Hematopoietic multipotent progenitor cell treated with erythropoietin and hydrocortisone succinate and interleukin-3 and kit ligand, for 4 days (in vitro differentiated cells): ENCODE measurements at regions not wholly inside any gene's neighbourhood (a gene's known extent, or its start where the extent isn't known, plus 50 kb on each side); places are given as distances from the start of the nearest gene placed in this dataset.
A peak's percentile ranks its signal among the peaks of the same experiment; 100 is the strongest.
"Not testable (repeated sequence)": the region's sequence is repeated elsewhere in the genome, so short reads cannot be mapped to it uniquely, and the experiment has no call there.

ENCODE experiments used
- DNase-seq: peaks from one replicate; pipeline ENCODE4 v3.0.0-alpha.2; 2015

GRCh38 chr4:123649645-123650391 is 253.2 kb downstream of the SPRY1 start:
- no peak for DNase-seq

DNA sequence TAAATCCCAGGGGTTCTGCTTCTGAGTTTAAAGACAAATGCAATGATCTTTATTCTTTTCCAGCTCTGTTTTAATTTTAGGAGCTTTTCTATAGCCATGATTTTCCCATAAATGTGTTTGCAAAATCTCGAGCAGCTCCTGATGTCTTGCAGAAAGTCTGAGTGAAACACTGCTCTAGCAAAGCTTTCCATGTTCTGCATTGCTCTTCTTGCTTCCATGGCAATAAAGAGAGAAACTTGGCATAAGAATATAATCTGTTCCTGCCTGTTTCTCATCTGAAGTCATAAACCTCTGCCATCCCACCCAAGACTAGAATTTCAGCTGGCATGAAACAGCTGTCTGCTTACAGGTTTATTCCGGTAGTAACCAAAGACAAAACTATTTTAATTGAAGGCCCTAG is 254.5 kb downstream of the SPRY1 start:
- DNase-seq, result no peak

DNA sequence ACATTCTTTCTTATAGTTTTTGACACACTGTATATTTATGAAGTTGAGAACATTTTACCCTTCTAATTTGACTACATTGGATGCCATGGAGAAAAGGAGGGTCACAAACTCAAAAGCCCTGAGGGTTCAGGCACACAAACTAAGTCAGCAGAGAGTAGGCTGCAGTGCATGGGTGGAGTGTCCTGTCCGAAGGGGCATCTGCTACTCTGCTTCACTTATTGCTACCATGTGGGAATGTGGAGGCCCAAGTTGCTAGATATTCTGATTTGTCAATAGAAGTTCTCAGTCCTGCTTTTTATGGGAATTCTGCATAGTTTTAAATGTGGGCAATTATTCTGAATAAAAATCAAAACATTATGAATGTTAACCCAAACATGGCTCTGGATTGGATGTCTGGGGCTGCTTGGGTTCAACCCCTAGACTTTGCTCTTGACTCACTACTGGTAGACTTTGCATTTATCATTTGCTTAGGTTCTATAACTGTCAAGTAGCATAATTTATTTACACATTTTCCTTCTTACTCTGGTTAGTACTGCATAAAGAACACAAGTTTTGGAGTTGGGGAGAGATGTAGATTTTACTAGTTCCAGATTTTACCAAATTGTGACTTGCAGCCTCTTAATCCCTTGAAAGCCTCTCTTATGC is 255.1 kb downstream of the SPRY1 start:
- no peak for DNase-seq

GRCh38 chr4:123652476-123652875 is 255.9 kb downstream of the SPRY1 start:
- DNase-seq, result no peak

DNA sequence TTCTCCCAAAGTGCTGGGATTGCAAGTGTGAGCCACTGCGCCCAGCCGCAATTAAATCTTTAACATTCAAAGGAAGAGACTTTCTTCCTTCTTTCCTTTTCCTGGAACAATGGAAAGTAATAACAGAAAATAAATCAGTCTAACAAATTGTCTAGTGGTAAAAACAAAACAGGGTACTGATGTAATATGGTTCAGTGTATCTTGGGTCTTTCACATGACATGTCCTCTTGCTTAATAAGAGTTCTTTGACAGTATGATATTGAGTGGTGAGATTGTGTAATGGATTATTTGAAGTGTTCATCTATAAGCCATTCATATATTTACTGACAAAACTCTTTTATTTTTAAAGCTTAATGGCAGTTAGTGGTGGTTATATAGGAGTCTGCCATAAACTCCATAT is 256.6 kb downstream of the SPRY1 start:
- no peak for DNase-seq

DNA sequence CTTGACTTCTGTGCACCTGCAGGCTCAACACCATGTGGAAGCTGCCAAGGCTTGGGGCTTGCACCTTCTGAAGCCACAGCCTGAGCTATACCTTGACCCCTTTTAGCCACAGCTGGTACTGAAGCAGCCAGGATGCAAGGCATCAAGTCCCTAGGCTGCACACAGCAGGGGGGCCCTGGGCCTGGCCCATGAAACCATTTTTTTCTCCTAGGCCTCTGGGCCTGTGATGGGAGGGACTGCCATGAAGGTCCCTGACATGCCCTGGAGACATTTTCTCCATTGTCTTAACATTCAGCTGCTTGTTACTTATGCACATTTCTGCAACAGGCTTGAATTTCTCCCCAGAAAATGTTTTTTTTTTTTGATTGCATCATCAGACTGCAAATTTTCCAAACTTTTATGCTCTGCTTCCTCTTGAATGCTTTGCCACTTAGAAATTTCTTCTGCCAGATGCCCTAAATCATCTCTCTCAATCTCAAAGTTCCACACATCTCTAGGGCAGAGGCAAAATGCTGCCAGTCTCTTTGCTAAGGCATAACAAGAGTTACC is 260.2 kb downstream of the SPRY1 start:
- not testable (repeated sequence) for DNase-seq

DNA sequence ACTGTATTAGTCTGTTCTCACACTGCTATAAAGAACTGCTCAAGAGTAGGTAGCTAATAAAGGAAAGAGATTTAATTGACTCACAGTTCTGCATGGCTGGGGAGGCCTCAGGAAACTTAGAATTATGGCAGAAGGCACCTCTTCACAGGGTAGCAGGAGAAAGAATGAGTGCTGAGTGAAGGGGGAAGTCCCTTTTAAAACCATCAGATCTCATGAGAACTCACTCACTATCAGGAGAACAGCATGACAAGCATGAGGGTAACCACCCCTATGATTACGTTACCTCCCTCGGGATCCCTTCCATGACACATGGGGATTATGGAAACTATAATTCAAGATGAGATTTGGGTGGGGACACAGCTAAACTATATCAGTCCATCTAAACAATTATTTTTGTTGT is 261.0 kb downstream of the SPRY1 start:
- not testable (repeated sequence) for DNase-seq

GRCh38 chr4:123659262-123659661 is 262.7 kb downstream of the SPRY1 start:
- DNase-seq, result no peak

GRCh38 chr4:123659730-123660129 is 263.1 kb downstream of the SPRY1 start:
- peak; percentile 65 for DNase-seq

- DNase-seq, result peak; percentile 61
These were observed 264.6 kb downstream of the SPRY1 start for GRCh38 chr4:123661080-123661737.

- DNase-seq, result no peak
These were observed 266.2 kb downstream of the SPRY1 start for GRCh38 chr4:123662827-123663226.

DNA sequence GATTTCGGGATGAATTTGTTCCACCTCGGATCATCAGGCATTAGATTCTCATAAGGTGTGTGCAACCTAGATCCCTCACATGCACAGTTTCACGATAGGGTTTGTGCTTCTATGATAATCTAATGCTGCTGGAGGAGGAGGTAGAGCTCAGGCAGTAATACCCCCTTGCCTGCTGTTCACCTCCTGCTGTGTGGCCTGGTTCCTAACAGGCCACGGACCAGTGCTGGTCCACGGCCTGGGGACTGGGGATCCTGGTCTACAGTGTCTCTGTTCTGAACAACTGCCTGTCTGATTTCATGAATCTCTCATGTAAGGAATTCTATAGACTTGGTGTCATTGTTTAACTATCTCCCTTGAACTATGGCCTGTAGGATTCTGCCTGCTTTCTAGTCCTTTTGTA is 269.9 kb downstream of the SPRY1 start:
- no peak for DNase-seq

DNA sequence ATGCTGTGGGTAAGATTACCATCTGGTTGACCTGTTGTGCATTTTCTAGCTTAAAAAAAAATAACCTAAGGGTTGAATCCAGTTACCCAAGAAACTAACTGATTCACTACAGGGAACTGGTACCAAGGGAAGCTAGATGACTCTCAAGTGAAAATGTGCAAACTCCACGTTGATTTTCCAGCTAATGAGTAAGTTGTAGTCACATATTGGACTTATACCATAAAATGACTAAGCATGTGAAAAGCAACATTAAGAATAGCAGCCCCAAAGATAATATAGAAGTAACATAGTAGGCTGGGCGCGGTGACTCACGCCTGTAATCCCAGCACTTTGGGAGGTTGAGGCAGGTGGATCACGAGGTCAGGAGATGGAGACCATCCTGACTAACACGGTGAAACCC is 270.9 kb downstream of the SPRY1 start:
- no peak for DNase-seq

- no peak for DNase-seq
These were observed 271.4 kb downstream of the SPRY1 start for GRCh38 chr4:123667991-123668390.

- DNase-seq, result peak; percentile 15
These were observed 275.2 kb downstream of the SPRY1 start for GRCh38 chr4:123671636-123672404.

DNA sequence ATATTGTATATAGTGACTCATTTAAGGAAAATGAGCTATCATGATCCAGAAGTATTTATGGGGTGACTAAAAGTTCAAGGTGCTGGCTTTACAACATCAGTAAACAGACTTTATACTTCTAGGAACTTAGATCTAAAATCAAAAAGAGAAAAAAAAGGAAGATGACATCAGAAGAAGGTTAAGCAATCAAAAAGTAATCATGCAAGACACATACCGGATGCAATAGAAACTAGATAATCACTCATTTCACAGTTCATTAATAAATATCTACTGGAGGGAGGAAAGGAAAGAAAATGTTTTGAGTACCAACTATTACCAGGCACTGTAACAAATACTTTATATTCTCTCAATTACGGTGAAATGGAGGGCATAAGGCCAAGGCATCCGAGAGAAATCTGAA is 276.4 kb downstream of the SPRY1 start:
- DNase-seq, result peak; percentile 55

- DNase-seq, result no peak
These were observed 277.4 kb downstream of the SPRY1 start for GRCh38 chr4:123673971-123674370.

DNA sequence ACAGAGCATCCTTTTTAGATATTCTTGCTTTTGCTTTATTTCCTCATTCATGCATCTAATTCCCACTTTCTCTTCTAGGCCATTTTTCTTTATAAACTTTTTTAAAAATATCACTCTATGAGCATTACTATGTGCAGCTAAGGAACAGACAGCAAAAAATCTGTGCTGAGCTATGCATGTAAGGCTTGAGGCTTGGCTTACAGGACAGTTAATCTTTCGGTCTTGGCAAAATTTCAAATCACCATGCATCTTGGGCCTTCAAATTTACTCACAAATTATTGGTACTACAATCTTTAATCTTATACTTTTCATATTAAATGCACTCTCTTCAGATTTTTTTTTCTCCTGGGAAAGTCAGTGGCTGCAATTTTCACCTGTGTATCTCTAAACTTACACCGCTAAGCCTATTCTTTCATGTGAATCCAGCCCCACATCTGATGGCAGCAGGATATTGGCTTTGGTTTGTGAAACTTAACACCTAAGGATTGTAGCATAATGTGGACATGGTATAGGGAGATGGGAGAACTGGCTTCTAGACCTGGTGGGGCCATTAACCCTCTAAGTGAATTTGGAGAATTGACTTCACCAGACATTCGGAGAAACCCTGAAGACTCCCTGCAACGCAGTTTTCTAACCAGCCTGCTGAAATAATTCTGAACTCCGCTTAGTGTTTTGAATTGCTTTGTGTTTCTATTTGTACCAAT is 278.3 kb downstream of the SPRY1 start:
- DNase-seq, result no peak

DNA sequence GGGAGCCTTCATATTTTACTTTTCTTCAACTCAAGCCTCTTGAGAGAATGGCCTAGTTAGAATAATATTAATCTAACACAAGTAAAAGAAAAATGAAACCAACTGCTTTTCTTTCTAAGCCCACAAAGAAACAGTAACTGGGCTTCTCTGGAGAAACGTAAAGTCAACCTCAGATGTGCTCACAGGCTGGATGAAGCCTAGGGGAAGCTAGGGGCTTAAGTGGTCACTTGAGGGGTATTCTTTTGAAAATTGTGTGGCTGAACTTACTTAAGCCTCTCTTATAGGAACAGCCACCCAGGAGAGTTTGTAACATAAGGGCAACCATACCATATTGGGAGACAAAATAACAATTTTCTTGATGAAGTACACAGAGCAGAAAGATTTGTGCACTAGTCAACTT is 279.0 kb downstream of the SPRY1 start:
- no peak for DNase-seq

GRCh38 chr4:123676071-123676889 is 279.7 kb downstream of the SPRY1 start:
- no peak for DNase-seq

GRCh38 chr4:123676890-123677229 is 280.3 kb downstream of the SPRY1 start:
- no peak for DNase-seq

GRCh38 chr4:123682931-123683330 is 286.3 kb downstream of the SPRY1 start:
- DNase-seq, result no peak
